ENCODE measurements at regions not wholly inside any gene's neighbourhood (a gene's known extent, or its start where the extent isn't known, plus 50 kb on each side); places are given as distances from the start of the nearest gene placed in this dataset.
"Not testable (repeated sequence)": the region's sequence is repeated elsewhere in the genome, so short reads cannot be mapped to it uniquely, and the experiment has no call there.

GRCh38 chr5:39755452-39755851, 330.7 kb upstream of the DAB2 start:
- POLR2A ChIA-PET (ENCODE audit: low non-redundant PET): no interaction called here
- no peak overlapping the region for H3K27ac ChIP-seq
- no peak for TF ChIP-seq CTCF (conservative IDR thresholded peaks at IDR 0.05; ENCODE audit: low read depth)
- no peak for DNase-seq (ENCODE audit: low spot score)
- CTCF ChIA-PET: interaction anchor here (0.6 kb wide), 1 partner anchor 77 kb away, joined by 3 read pairs; no protein-coding TSS in a partner anchor

GRCh38 chr5:39753747-39754146, 329.0 kb upstream of the DAB2 start:
- H3K27ac ChIP-seq; CTCF ChIA-PET; DNase-seq (ENCODE audit: low spot score); POLR2A ChIA-PET (ENCODE audit: low non-redundant PET): not testable (repeated sequence)

GRCh38 chr5:39750661-39751060, 325.9 kb upstream of the DAB2 start:
- no peak for TF ChIP-seq CTCF (conservative IDR thresholded peaks at IDR 0.05; ENCODE audit: low read depth)
- CTCF ChIA-PET: interaction anchor here (0.6 kb wide), 2 partner anchors 17 to 172 kb away, joined by 3 read pairs; no protein-coding TSS in a partner anchor

GRCh38 chr5:39742916-39743315, 318.1 kb upstream of the DAB2 start:
- CTCF ChIA-PET: interaction anchor here (0.7 kb wide), 1 partner anchor 218 kb away, joined by 4 read pairs; no protein-coding TSS in a partner anchor
- no peak overlapping the region for H3K27ac ChIP-seq
- TF ChIP-seq CTCF (conservative IDR thresholded peaks at IDR 0.05; ENCODE audit: low read depth): no peak
- no peak for DNase-seq (ENCODE audit: low spot score)
- POLR2A ChIA-PET (ENCODE audit: low non-redundant PET): no interaction called here

More at GRCh38 chr5:39750661-39751060, 325.9 kb upstream of the DAB2 start:
- POLR2A ChIA-PET (ENCODE audit: low non-redundant PET): no interaction called here
- H3K27ac ChIP-seq: no peak overlapping the region
- no peak for DNase-seq (ENCODE audit: low spot score)

GRCh38 chr5:39740404-39740803, 315.6 kb upstream of the DAB2 start:
- no peak overlapping the region for H3K27ac ChIP-seq
- ChIA-PET POLR2A (ENCODE audit: low non-redundant PET) (no interaction called here), CTCF (no interaction called here)
- no peak for TF ChIP-seq CTCF (conservative IDR thresholded peaks at IDR 0.05; ENCODE audit: low read depth)
- DNase-seq (ENCODE audit: low spot score): no peak

GRCh38 chr5:39732166-39732565, 307.4 kb upstream of the DAB2 start:
- no peak for TF ChIP-seq CTCF (conservative IDR thresholded peaks at IDR 0.05; ENCODE audit: low read depth)
- no peak for DNase-seq (ENCODE audit: low spot score)
- POLR2A ChIA-PET (ENCODE audit: low non-redundant PET): no interaction called here
- H3K27ac ChIP-seq: no peak overlapping the region
- CTCF ChIA-PET: no interaction called here

GRCh38 chr5:39730699-39731098, 305.9 kb upstream of the DAB2 start:
- CTCF ChIA-PET: no interaction called here
- no peak overlapping the region for H3K27ac ChIP-seq
- TF ChIP-seq CTCF (conservative IDR thresholded peaks at IDR 0.05; ENCODE audit: low read depth): no peak
- POLR2A ChIA-PET (ENCODE audit: low non-redundant PET): no interaction called here
- DNase-seq (ENCODE audit: low spot score): no peak
